IPS DF 6.9 (cell line): ENCODE measurements at regions not wholly inside any gene's neighbourhood (a gene's known extent, or its start where the extent isn't known, plus 50 kb on each side); places are given as distances from the start of the nearest gene placed in this dataset.

Experiments
- DNase-seq: peaks from one replicate; pipeline ENCODE4 v3.0.0-alpha.2; 2013; ENCODE audit warnings: low read depth, low spot score
- H3K27ac ChIP-seq: one replicate; pipeline ENCODE4 v1.5.1; 2013; ENCODE audit warnings: low read length, control low read depth
- H3K27me3 ChIP-seq: 2 replicates; pipeline ENCODE4 v1.6.1; 2013; ENCODE audit warnings: mild to moderate bottlenecking, low read length; ENCODE audit not compliant: control insufficient read depth, insufficient read depth
- H3K36me3 ChIP-seq: 2 replicates; pipeline ENCODE4 v1.6.1; 2013; ENCODE audit warnings: low read length; ENCODE audit not compliant: control insufficient read depth, insufficient read depth
- H3K4me1 ChIP-seq: 2 replicates; pipeline ENCODE4 v1.6.1; 2013; ENCODE audit warnings: low read length; ENCODE audit not compliant: control insufficient read depth, insufficient read depth
- H3K4me3 ChIP-seq: 2 replicates; pipeline ENCODE4 v1.5.1; 2013; ENCODE audit warnings: mild to moderate bottlenecking, low read length
- H3K9me3 ChIP-seq: 2 replicates; pipeline ENCODE4 v1.6.1; 2013; ENCODE audit warnings: low read length, inconsistent platforms; ENCODE audit not compliant: control insufficient read depth, insufficient read depth
- WGBS: extraction: QIAGEN DNeasy Blood & Tissue Kit; methylation state at CpG from one replicate; pipeline ENCODE4 v1.1.7; 2013; ENCODE audit warnings: mixed read lengths, missing lambda C conversion rate; ENCODE audit not compliant: insufficient read length, insufficient coverage; 5-methylcytosine and 5-hydroxymethylcytosine counted together

DNA sequence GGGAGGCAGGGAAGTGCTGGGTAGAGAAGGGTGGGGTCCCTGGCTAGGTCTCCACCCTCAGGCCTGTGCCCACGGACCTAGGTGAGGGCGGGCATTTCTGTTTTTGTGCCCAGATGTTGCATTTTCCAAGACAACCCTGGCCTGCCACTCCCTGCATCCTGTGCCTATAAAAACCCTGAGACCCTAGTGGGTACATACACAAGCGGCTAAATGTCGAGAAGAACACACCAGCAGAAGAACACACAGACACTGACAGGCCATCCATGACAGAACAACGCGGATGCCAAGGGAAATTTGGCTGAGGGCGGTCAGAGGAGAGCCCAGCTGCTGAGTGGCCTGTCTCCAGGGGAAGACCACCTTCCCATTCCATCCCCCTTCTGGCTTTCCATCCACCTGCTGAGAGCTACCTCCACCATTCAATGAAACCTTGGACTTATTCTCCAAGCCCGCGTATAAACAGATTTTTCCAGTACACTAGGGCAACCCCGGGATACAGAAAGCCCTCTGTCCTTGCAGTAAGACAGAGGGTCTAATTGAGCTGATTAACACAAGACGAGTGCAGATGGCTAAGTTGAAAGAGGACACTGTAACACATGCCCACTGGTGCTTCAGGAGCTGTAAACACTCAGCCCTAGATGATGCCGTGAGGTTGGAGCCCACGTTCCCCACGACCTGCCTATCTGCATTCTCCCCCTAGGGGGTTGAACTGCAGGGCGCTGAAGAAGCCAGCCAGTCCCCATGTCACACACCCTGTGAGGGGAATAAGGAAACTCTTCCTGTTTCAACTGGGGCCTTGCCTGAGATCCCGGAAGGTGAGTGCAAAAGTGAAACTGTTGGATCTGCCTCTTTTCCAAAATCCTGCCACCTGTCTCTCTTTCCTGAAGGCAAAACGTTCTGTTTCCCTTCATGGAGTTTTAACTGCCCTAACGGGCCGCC lies 147.2 kb upstream of the COX10 start:
- Histone ChIP-seq H3K27ac (no peak overlapping the region), H3K9me3 (no peaks in the 10 kb centered on the region), H3K36me3 (no peaks in the 10 kb centered on the region), H3K4me3 (no peak overlapping the region), H3K27me3 (no peaks in the 10 kb centered on the region), H3K4me1 (peaks cover 4% of the 10 kb centered on the region; the same call in 1 of the 2 replicates)
- no peak for DNase-seq
- no CpG with 5 or more reads among the region's 19 CpGs for WGBS

DNA sequence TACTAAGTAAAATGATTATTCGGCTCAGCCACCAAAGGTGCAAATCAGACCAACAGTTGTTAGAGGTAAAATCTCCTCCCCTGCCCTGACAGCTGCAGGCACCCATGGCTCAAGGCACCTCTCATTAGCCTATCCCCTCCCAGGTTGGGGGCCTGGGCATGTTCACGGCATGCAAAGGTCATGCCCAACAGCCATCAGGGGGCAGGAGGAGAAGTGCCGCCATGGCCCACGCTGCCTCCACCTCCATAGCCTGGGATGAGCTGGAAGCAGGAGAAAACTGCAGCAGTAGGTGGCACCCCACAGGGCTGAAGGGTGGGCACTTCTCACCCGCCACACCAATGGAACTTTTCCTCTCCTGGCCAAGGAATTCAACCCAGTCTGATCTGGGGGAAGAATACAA lies 146.4 kb upstream of the COX10 start:
- WGBS, result no CpG with 5 or more reads among the region's 5 CpGs
- H3K36me3 ChIP-seq, result no peaks in the 10 kb centered on the region
- H3K4me3 ChIP-seq, result no peak overlapping the region
- H3K27me3 ChIP-seq, result no peaks in the 10 kb centered on the region
- no peak overlapping the region for H3K27ac ChIP-seq
- peaks cover 4% of the 10 kb centered on the region; the same call in 1 of the 2 replicates for H3K4me1 ChIP-seq
- no peak for DNase-seq
- H3K9me3 ChIP-seq, result no peaks in the 10 kb centered on the region

DNA sequence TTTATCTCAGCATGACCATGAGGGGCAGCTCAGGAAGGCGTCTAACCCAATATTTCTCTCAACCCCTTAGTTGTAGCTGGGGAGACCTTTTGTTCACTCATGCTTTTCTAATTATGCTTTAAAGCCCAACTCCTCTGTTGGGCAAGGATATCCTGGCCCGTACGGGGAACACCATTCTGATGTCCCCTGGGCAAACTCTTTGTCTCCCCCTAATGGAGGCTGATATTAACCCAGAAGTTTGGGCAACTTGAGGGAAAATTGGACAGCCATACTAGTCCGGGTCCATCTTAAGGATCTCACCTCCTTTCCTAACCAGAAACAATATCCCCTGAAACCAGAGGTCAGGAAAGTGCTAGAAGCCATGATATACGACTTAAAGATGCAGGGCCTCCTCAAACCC lies 143.7 kb upstream of the COX10 start:
- Histone ChIP-seq H3K36me3 (no peaks in the 10 kb centered on the region), H3K4me3 (no peak overlapping the region), H3K27me3 (no peaks in the 10 kb centered on the region), H3K27ac (no peak overlapping the region), H3K9me3 (no peaks in the 10 kb centered on the region), H3K4me1 (peaks cover 4% of the 10 kb centered on the region; the same call in 1 of the 2 replicates)
- DNase-seq, result no peak
- no CpG with 5 or more reads among the region's 5 CpGs for WGBS

DNA sequence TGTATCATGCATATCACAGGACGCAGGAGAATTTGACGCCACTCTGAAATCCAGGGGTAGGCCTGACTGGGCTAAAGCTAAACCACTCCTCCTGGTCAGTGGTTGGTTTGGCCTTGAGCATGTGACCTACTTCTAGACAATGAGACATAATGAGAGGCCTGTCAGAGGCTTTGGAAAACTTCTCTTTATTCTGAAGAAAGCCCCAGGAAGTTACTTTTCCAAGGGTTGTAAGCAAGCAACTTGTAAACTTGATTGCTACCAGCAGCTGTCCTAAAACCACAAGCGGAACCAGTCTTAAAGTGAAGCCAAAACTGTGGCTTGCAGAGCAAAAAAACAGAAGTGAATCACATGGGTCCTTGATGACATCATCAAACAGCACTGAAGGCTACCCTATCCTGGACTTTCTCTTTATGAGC lies 138.2 kb upstream of the COX10 start:
- Histone ChIP-seq H3K4me1 (peaks cover 2% of the 10 kb centered on the region; the same call in 1 of the 2 replicates), H3K27me3 (no peaks in the 10 kb centered on the region), H3K27ac (no peak overlapping the region), H3K36me3 (no peaks in the 10 kb centered on the region), H3K4me3 (no peak overlapping the region), H3K9me3 (no peaks in the 10 kb centered on the region)
- DNase-seq, result no peak
- no CpG with 5 or more reads among the region's 3 CpGs for WGBS

DNA sequence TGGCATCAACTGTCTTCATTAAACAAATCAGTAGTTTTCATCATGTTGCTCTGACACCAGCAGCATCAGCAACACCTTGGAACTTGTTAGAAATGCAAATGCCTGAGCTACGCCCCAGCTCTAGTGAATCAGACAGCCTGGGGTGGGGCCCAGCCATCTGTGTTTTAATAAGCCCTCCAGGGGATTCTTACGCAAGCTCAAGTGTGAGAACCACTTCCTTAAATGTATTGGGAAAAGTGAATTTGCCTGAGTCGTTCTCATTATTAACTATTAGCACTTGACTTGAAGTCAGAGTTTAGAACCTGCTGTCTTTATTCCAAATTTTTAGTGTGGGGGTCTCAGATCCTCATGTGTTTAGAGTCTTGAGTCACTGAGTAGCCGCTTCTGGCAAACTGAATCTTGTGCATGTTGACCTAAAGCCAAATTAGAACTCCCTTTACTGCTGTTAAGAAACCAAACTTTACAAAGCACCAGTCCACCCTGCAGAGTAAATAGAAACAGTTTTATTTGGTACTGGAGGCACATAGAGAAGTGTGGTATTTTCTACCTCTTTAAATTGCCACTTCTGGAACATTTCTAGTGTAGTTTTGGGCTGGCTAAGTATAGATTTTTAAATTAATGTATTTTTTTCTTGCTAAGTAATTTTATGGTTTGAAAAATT lies 137.4 kb upstream of the COX10 start:
- Histone ChIP-seq H3K36me3 (no peaks in the 10 kb centered on the region), H3K9me3 (no peaks in the 10 kb centered on the region), H3K27me3 (no peaks in the 10 kb centered on the region), H3K27ac (no peak overlapping the region), H3K4me1 (peaks cover 2% of the 10 kb centered on the region; the same call in 1 of the 2 replicates), H3K4me3 (no peak overlapping the region)
- DNase-seq, result no peak
- WGBS, result no CpG with 5 or more reads among the region's 4 CpGs

DNA sequence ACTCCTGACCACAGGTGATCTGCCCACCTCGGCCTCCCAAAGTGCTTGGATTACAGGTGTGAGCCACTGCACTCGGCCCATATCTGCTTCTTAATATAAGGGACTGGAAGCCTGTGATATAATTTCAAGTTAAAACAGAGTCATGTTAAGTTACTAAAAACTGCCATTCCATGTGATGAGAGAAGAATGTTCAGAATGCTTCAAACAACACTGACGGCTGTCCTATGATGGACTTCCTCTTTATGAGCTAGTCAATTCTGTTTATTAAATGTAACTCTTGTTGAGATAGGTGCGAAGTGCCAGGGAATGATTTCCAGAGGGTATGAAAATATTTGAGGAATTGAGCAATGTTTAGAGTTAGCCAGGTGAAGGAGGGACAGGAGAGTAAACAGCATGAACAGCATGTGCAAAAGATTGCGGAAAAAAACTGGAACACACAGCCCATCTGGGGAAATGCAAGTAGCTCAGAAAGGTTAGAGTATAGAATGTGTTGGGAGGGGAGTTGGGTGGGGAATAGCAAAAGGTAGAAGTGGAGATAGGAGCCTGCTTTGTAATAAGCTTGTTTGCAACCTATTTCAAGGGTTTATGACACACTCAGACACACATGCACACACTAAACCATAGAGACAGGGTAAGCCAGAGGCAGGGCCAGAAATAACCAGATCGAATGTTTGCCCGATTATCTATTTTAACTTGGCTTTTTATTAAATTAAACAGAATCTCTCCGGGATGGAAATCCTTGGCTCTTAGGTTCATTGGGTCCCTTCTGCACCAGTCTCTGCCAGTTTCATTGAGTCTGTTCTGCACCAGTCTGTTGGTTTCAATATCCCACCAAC lies 135.6 kb upstream of the COX10 start:
- Histone ChIP-seq H3K4me3 (no peak overlapping the region), H3K27me3 (no peaks in the 10 kb centered on the region), H3K27ac (no peak overlapping the region), H3K9me3 (no peaks in the 10 kb centered on the region), H3K4me1 (peaks cover 2% of the 10 kb centered on the region; the same call in 1 of the 2 replicates), H3K36me3 (no peaks in the 10 kb centered on the region)
- WGBS, result no CpG with 5 or more reads among the region's 8 CpGs
- DNase-seq, result no peak

DNA sequence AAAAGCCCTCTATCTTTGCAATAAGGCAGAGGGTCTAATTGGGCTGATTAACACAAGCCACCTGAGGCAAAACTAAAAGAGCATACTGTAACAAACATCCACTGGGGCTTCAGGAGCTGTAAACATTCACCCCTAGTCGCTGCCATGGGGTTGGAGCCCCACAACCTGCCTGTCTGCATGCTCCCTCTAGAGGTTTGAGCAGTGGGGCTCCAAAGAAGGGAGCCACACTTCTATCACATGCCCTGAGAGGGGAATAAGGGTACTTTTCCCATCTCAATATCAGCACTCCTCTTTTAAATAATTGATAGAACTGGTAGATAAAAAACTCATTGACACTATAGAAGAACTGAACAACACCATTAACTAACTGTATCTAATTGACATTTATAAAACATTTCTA lies 130.1 kb upstream of the COX10 start:
- no CpG with 5 or more reads among the region's 1 CpG for WGBS
- no peak overlapping the region for H3K4me3 ChIP-seq
- no peaks in the 10 kb centered on the region for H3K9me3 ChIP-seq
- no peaks in the 10 kb centered on the region for H3K4me1 ChIP-seq
- H3K36me3 ChIP-seq, result no peaks in the 10 kb centered on the region
- DNase-seq, result no peak
- H3K27me3 ChIP-seq, result no peaks in the 10 kb centered on the region
- no peak overlapping the region for H3K27ac ChIP-seq

DNA sequence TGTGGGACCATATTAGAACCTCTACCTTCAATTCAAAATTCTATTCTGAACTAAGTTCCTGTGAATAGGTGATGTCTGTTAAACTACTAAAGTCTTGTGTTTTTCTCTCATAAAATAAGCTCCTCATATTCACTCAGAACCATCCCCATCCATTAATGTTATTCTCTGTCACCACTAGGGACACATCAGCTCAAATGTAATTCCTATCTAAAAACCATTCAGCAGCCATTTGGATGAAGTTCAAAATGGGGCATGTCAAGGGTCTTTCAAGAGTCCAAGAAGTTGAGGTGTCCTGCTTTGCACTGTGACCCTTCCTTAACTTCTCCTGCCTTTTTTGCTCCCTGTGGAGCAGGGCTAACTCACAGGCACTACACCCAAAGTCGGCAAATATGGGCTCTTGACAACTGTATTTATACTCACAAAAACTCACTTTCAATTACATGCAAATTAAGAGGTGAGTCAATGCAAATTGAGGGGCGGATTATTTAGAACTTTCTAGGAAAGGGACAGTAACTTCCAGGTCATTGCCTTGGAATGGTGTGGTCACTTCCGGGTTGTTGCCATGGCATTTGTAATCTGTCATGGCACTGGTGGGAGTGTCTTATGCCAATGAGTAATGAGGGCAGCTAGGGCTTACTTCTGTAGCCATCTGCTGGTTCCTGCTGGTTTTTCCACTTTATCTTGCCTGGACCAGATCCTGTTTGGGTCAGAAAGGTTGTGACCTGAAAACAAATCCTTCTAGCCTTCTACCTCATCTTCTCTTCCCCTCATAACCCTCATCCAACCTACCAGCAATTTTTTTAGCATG lies 128.2 kb upstream of the COX10 start:
- Histone ChIP-seq H3K4me3 (no peak overlapping the region), H3K36me3 (no peaks in the 10 kb centered on the region), H3K4me1 (no peaks in the 10 kb centered on the region), H3K9me3 (no peaks in the 10 kb centered on the region), H3K27ac (no peak overlapping the region), H3K27me3 (no peaks in the 10 kb centered on the region)
- DNase-seq, result no peak
- no CpG with 5 or more reads among the region's 3 CpGs for WGBS

DNA sequence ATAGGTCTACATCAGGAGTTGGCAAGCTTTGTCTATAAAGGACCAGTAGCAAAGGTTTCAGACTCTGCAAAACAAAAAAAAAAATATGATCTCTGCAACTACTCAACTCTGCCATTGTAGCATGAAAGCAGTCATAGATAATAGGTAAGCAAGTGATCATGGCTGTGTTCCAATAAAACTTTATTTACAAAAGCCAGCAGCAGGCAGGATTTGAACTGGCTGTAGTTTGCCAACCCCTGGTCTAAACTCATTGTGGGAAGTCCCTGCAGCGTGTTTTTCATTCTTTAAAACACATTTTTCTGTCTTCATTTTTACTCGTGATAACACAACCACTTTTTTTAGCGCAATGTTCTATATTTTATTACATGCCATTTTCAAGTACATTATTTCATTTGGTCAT lies 127.5 kb upstream of the COX10 start:
- no peaks in the 10 kb centered on the region for H3K27me3 ChIP-seq

More for the DNA sequence above, 127.5 kb upstream of the COX10 start:
- WGBS, result no CpG with 5 or more reads among the region's 3 CpGs
- H3K36me3 ChIP-seq, result no peaks in the 10 kb centered on the region
- no peak for DNase-seq
- H3K4me1 ChIP-seq, result no peaks in the 10 kb centered on the region
- no peak overlapping the region for H3K4me3 ChIP-seq
- no peaks in the 10 kb centered on the region for H3K9me3 ChIP-seq
- H3K27ac ChIP-seq, result no peak overlapping the region
